ENCODE measurements at regions not wholly inside any gene's neighbourhood (a gene's known extent, or its start where the extent isn't known, plus 50 kb on each side); places are given as distances from the start of the nearest gene placed in this dataset.
"Not testable (repeated sequence)": the region's sequence is repeated elsewhere in the genome, so short reads cannot be mapped to it uniquely, and the experiment has no call there.

DNA sequence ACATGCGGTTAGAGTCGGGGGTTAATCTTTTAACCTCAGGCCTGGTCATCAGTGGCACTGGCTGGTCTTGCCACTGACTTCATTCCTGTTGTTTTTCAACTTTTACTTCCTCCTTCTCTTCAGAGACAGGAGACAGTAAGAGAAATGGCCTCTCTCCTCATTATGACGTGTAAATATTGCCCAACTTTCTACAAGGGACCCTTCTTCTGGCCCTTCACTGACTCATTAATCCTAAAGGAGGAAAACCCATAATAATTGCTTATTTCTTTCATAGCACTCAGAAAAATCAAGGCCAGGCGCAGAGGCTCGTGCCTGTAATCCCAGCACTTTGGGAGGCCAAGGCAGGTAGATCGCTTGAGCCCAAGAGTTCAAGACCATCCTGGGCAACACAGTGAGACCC, 89.3 kb upstream of the SLC1A4 start:
- POLR2A ChIA-PET (ENCODE audit: partially characterized antibody); H3K9me3 ChIP-seq (ENCODE audit: control insufficient read depth in 1 of 2, low read length in 2 of 2): not testable (repeated sequence)

DNA sequence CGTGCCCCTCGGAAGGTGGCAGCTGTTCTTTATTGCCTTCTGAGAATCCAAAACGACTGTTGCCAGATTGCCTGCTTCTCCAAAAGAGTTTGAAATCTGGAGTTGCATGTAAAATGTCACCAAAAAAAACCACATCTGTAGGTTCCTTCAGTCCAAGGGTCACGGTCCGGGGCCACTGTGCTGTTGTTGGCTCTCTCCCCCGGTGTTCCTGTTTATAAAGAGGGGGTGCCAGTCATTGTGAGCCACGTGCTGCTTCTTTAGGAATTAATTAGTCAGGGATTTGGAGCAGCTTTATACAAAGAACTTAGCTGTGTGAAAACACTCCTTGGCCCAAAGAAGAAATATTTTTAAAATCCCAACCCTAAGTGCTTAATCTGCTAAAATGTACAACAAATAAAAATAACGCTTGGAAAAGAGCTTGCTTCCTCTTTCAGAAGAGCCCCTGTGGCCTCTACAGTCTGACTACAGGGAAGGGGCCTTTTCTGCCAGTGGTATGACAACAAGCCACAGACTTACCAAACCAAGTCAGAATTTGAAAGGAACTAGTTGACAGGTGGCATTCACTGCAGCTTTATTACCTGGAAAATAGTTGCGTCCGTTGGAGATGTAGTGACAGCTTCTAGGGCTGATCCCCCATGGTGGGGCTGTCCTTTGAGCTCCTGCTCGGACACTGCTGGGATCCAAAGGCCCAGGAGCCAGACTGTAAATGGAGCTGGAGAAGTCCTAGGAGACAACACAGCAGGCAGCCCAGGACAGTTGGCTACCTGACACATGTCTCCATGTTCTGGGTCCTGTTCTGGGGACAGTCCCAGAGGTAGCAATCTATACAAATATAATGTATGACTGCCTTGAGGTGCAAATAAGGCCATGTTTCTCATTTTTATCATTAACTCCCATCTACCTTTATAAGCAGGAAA, 84.5 kb upstream of the SLC1A4 start:
- H3K36me3 Mint-ChIP-seq = no peaks in the 10 kb centered on the region
- no peak overlapping the region for H3K27ac Mint-ChIP-seq
- no peaks in the 10 kb centered on the region for H3K9me3 Mint-ChIP-seq
- H3K4me1 Mint-ChIP-seq = no peaks in the 10 kb centered on the region
- H3K27me3 ChIP-seq (ENCODE audit: insufficient read depth, low read length) = no peaks in the 10 kb centered on the region
- no peak for DNase-seq
- no peaks in the 10 kb centered on the region for H3K9me3 ChIP-seq (ENCODE audit: control insufficient read depth in 1 of 2, low read length in 2 of 2)
- no peak overlapping the region for H3K4me3 Mint-ChIP-seq
- CTCF ChIA-PET (ENCODE audit: partially characterized antibody) = interaction anchor here (0.9 to 1.1 kb wide), 2 partner anchors 13 kb away, joined by 3 read pairs; no protein-coding TSS in a partner anchor
- POLR2A ChIA-PET (ENCODE audit: partially characterized antibody) = interaction anchor here (1.0 kb wide), 1 partner anchor 83 kb away, joined by 3 read pairs; no protein-coding TSS in a partner anchor
- intact Hi-C loops (cut with micrococcal nuclease) = no loop called here
- H3K27me3 Mint-ChIP-seq = peaks cover 9 to 20% of the 10 kb centered on the region in 2 donors
- H3K36me3 ChIP-seq (ENCODE audit: insufficient read depth, low read length) = no peaks in the 10 kb centered on the region
- H3K4me3 ChIP-seq (ENCODE audit: low read length in 2 of 2) = no peak overlapping the region
- no peak overlapping the region for H3K27ac ChIP-seq (ENCODE audit: low read depth, low read length)
- no peaks in the 10 kb centered on the region for H3K4me1 ChIP-seq (ENCODE audit: insufficient read depth, low read length)

More for the DNA sequence above, 89.3 kb upstream of the SLC1A4 start:
- H3K27me3 ChIP-seq (ENCODE audit: insufficient read depth, low read length); CTCF ChIA-PET (ENCODE audit: partially characterized antibody); intact Hi-C loops (cut with micrococcal nuclease); H3K4me3 Mint-ChIP-seq; DNase-seq; H3K36me3 ChIP-seq (ENCODE audit: insufficient read depth, low read length); H3K9me3 Mint-ChIP-seq; H3K36me3 Mint-ChIP-seq; H3K4me3 ChIP-seq (ENCODE audit: low read length in 2 of 2); H3K27ac ChIP-seq (ENCODE audit: low read depth, low read length): not testable (repeated sequence)
- peaks cover 10% of the 10 kb centered on the region for H3K4me1 ChIP-seq (ENCODE audit: insufficient read depth, low read length)
- peaks cover 7 to 11% (median 7%) of the 10 kb centered on the region in 4 donors for H3K4me1 Mint-ChIP-seq
- peak overlapping the region in 1 of 7 donors; percentile 37 for H3K27ac Mint-ChIP-seq
- H3K27me3 Mint-ChIP-seq = peaks cover 10 to 13% of the 10 kb centered on the region in 2 donors

DNA sequence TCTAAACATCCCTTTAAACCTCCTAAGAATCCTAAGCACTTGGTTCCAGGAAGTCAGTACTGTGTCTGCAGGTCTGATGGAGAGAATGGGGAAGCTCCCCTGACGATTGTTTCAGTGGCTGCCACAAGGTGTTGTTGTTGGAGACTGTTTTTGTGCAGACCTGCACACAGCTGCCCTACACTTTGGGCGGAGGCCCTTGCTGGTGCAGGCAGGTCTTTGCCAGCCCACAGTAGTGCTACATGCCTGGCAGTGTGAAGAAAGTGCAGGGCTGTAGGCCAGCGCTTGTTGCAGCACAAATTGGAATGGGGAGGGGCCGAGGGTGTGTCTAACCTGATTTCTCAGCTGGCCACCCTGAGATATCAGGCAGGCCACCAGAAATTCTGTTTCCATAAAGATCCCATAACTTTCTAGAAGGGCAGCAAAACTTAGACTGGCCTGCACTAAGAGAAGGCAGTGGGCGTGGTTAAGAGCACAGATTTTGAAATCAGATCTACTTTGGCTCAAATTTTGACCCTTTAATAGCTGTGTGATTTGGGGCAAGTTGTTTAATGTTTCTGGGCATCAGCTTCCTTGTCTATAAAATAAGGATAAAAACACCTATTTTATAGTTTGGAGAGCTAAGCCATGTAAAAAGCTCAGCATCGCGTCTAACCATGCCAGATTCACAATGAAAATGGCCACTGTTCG, 83.7 kb upstream of the SLC1A4 start:
- intact Hi-C loops (cut with micrococcal nuclease) = no loop called here
- Histone ChIP-seq H3K36me3 (ENCODE audit: insufficient read depth, low read length) (no peaks in the 10 kb centered on the region), H3K4me3 (ENCODE audit: low read length in 2 of 2) (no peak overlapping the region), H3K27ac (ENCODE audit: low read depth, low read length) (no peak overlapping the region), H3K4me1 (ENCODE audit: insufficient read depth, low read length) (no peaks in the 10 kb centered on the region), H3K9me3 (ENCODE audit: control insufficient read depth in 1 of 2, low read length in 2 of 2) (no peaks in the 10 kb centered on the region), H3K27me3 (ENCODE audit: insufficient read depth, low read length) (no peaks in the 10 kb centered on the region)
- no peak for DNase-seq
- POLR2A ChIA-PET (ENCODE audit: partially characterized antibody) = no interaction called here
- peaks cover 9 to 20% of the 10 kb centered on the region in 2 donors for H3K27me3 Mint-ChIP-seq
- no peak overlapping the region for H3K27ac Mint-ChIP-seq
- CTCF ChIA-PET (ENCODE audit: partially characterized antibody) = interaction anchor here (1.1 kb wide), 1 partner anchor 12 kb away, joined by 3 read pairs; no protein-coding TSS in a partner anchor
- H3K4me1 Mint-ChIP-seq = no peaks in the 10 kb centered on the region
- H3K36me3 Mint-ChIP-seq = no peaks in the 10 kb centered on the region
- H3K4me3 Mint-ChIP-seq = no peak overlapping the region
- no peaks in the 10 kb centered on the region for H3K9me3 Mint-ChIP-seq

DNA sequence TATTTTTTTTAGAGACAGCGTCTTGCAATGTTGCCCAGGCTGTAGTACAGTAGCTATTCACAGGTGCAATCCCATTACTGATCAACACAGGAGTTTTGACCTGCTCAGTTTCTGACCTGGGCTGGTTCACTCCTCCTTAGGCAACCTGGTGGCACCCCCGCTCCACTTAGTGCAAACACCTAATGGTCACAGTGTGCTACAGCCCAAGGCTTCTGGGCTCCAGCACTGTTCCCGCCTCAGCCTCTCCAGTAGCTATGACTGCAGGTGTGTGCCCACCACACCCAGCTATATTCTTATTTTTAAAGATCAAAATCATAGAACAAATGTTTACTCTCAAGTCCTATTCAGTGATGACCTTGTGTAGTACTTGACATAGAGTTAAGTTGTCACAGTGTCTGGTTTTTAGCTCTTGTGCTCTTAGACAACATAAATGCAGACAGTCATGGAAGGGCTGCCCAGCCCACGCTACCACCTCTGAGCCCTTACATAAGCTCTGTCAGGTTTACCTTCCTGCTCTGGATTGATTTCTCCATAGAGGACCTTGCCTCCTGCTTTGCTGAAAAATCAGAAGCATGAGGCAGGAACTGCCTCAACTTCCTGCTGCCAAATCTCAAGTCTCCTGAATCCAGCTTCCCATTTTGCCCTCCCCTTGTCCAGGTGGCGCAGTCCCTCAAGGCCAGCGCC, 82.2 kb upstream of the SLC1A4 start:
- Mint-ChIP-seq H3K4me3 (no peak overlapping the region), H3K36me3 (no peaks in the 10 kb centered on the region), H3K27me3 (peaks cover 9 to 17% of the 10 kb centered on the region in 2 donors), H3K27ac (no peak overlapping the region), H3K9me3 (no peaks in the 10 kb centered on the region), H3K4me1 (no peaks in the 10 kb centered on the region)
- no peaks in the 10 kb centered on the region for H3K9me3 ChIP-seq (ENCODE audit: control insufficient read depth in 1 of 2, low read length in 2 of 2)
- H3K4me3 ChIP-seq (ENCODE audit: low read length in 2 of 2) = no peak overlapping the region
- intact Hi-C loops (cut with micrococcal nuclease) = no loop called here
- no peak for DNase-seq
- H3K27ac ChIP-seq (ENCODE audit: low read depth, low read length) = no peak overlapping the region
- no peaks in the 10 kb centered on the region for H3K4me1 ChIP-seq (ENCODE audit: insufficient read depth, low read length)
- POLR2A ChIA-PET (ENCODE audit: partially characterized antibody) = no interaction called here
- H3K27me3 ChIP-seq (ENCODE audit: insufficient read depth, low read length) = no peaks in the 10 kb centered on the region
- no peaks in the 10 kb centered on the region for H3K36me3 ChIP-seq (ENCODE audit: insufficient read depth, low read length)
- CTCF ChIA-PET (ENCODE audit: partially characterized antibody) = interaction anchor here (1.2 to 2.6 kb wide), 3 partner anchors 10 to 12 kb away, joined by 4 to 13 read pairs (median 4); no protein-coding TSS in a partner anchor

DNA sequence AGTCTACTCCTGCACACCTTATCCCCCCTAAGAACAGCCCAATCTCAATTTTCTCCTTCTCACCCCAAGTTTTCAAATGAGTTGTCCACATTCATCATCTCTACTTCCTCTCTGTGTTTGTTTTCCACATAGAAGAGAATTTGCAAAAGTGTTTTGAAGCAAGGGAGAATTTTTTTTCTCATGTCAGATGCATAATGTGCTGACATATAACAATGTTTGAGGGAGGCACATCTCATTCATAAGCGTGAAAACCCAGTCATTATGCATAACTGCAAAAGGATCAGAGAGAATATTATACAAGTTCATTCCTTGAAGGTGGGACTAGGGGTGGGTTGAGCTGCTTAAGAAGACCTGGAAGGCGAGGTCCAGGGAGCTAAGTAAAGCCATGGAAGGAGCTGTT, 80.8 kb upstream of the SLC1A4 start:
- ChIA-PET CTCF (ENCODE audit: partially characterized antibody) (interaction anchor here (0.9 to 2.6 kb wide), 3 partner anchors 9 to 577 kb away, joined by 3 to 13 read pairs (median 3); no protein-coding TSS in a partner anchor), POLR2A (ENCODE audit: partially characterized antibody) (no interaction called here)
- Mint-ChIP-seq H3K4me3 (peak overlapping the region in 1 of 8 donors; percentile 7), H3K9me3 (no peaks in the 10 kb centered on the region), H3K36me3 (no peaks in the 10 kb centered on the region), H3K4me1 (peaks cover 0 to 2% (median under 1%) of the 10 kb centered on the region in 4 donors), H3K27ac (peak overlapping the region in 1 of 7 donors; percentile 46), H3K27me3 (peaks cover 5 to 16% of the 10 kb centered on the region in 2 donors)
- H3K4me3 ChIP-seq (ENCODE audit: low read length in 2 of 2) = no peak overlapping the region
- DNase-seq = no peak
- no peaks in the 10 kb centered on the region for H3K9me3 ChIP-seq (ENCODE audit: control insufficient read depth in 1 of 2, low read length in 2 of 2)
- no peaks in the 10 kb centered on the region for H3K36me3 ChIP-seq (ENCODE audit: insufficient read depth, low read length)
- intact Hi-C loops (cut with micrococcal nuclease) = no loop called here
- H3K27me3 ChIP-seq (ENCODE audit: insufficient read depth, low read length) = no peaks in the 10 kb centered on the region
- H3K4me1 ChIP-seq (ENCODE audit: insufficient read depth, low read length) = no peaks in the 10 kb centered on the region
- H3K27ac ChIP-seq (ENCODE audit: low read depth, low read length) = no peak overlapping the region

DNA sequence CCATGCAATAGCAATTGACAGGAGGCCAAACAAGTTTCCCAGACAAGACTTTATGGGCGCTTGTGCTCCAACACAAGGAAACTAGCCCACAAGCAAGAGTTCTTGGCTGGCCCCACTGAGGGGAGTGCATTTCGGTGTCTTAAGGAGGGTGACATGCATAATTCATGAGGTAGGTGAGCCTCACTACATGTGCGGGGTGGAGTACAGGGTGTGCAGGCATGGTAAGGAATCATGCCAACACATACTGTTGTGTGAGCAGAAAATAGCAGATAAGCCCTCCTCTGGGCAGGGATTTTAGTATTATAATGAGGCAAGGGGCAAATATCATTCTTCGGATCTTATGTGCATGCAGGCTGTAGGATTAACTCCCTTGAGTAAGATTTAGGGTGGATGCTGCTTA, 78.7 kb upstream of the SLC1A4 start:
- Mint-ChIP-seq H3K4me1 (peaks cover 0 to 4% (median 2%) of the 10 kb centered on the region in 4 donors), H3K9me3 (no peaks in the 10 kb centered on the region), H3K36me3 (no peaks in the 10 kb centered on the region), H3K27me3 (peaks cover 0 to 9% of the 10 kb centered on the region in 2 donors), H3K4me3 (no peak overlapping the region), H3K27ac (no peak overlapping the region)
- POLR2A ChIA-PET (ENCODE audit: partially characterized antibody) = no interaction called here
- CTCF ChIA-PET (ENCODE audit: partially characterized antibody) = no interaction called here
- DNase-seq = no peak
- Histone ChIP-seq H3K27ac (ENCODE audit: low read depth, low read length) (no peak overlapping the region), H3K36me3 (ENCODE audit: insufficient read depth, low read length) (no peaks in the 10 kb centered on the region), H3K9me3 (ENCODE audit: control insufficient read depth in 1 of 2, low read length in 2 of 2) (no peaks in the 10 kb centered on the region), H3K4me3 (ENCODE audit: low read length in 2 of 2) (no peak overlapping the region), H3K4me1 (ENCODE audit: insufficient read depth, low read length) (no peaks in the 10 kb centered on the region), H3K27me3 (ENCODE audit: insufficient read depth, low read length) (no peaks in the 10 kb centered on the region)
- intact Hi-C loops (cut with micrococcal nuclease) = no loop called here

DNA sequence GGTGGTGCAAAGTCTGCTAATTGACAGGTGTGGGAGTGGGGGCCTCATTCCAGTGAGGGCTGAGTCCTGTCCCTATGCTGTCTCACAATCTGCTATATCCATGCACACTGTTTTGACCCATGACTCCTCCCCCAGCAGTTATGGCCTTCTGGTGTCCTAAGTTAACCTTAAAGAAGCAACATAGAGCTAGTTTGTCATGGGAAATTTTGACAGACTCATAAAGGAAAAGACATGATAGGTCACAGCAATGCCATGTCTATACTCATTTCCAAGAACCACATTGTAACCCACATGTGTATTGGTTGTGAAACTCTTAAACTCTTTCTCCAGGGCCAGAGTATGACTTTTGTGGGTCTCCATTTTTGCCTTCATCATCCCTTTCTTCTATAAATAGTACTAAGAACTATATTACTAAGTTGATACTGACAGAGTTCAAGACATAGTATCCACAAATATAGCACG, 78.2 kb upstream of the SLC1A4 start:
- no peak overlapping the region for H3K4me3 ChIP-seq (ENCODE audit: low read length in 2 of 2)
- intact Hi-C loops (cut with micrococcal nuclease) = no loop called here
- Mint-ChIP-seq H3K4me1 (peaks cover 0 to 4% (median 2%) of the 10 kb centered on the region in 4 donors), H3K27me3 (peaks cover 0 to 9% of the 10 kb centered on the region in 2 donors), H3K27ac (no peak overlapping the region), H3K9me3 (no peaks in the 10 kb centered on the region), H3K4me3 (no peak overlapping the region), H3K36me3 (no peaks in the 10 kb centered on the region)
- no peaks in the 10 kb centered on the region for H3K4me1 ChIP-seq (ENCODE audit: insufficient read depth, low read length)
- no peak for DNase-seq
- ChIA-PET CTCF (ENCODE audit: partially characterized antibody) (no interaction called here), POLR2A (ENCODE audit: partially characterized antibody) (no interaction called here)
- no peaks in the 10 kb centered on the region for H3K9me3 ChIP-seq (ENCODE audit: control insufficient read depth in 1 of 2, low read length in 2 of 2)
- H3K36me3 ChIP-seq (ENCODE audit: insufficient read depth, low read length) = no peaks in the 10 kb centered on the region
- H3K27me3 ChIP-seq (ENCODE audit: insufficient read depth, low read length) = no peaks in the 10 kb centered on the region
- no peak overlapping the region for H3K27ac ChIP-seq (ENCODE audit: low read depth, low read length)
